ENCODE measurements at regions not wholly inside any gene's neighbourhood (a gene's known extent, or its start where the extent isn't known, plus 50 kb on each side); places are given as distances from the start of the nearest gene placed in this dataset.

DNA sequence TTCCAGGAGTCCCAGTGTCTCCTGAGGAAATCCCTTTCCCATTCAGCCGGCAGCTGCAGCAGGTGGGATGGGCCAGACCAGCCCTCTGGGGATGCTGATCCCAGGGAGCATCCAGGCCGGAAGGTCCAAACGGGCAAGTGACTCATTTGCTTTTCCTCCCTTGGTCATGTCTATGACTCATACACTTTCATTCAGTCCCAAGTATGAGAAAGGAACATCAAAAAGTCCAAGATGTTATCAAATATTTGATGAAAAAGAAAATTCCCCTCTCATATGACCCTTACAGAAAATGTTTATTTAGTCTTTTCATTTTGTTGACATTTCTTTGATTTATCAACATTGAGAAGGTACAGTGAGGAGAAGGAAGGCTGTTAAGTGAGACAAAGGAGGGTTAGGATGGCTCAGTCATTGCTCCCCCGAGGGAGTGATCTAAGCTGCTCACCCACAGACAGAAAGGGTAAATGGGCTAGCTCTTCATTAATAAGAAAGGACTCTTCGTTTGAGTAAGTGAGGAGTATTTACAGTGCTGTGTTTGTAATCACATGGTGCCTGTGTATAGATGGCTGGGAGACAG lies 117.6 kb upstream of the ANKRD55 start:
- no peak for TF ChIP-seq CTCF (conservative IDR thresholded peaks at IDR 0.05)
- no peak for TF ChIP-seq EZH2 (IDR thresholded peaks at IDR 0.05; ENCODE audit: low read depth)

Measured in PC-9 (cell line).